Activated CD4-positive, CD25-positive, alpha-beta regulatory T cell treated with anti-CD3 and anti-CD28 coated beads, Interleukin-2, amount 50 U/mL, for 24 hours (primary cell): ENCODE measurements at regions not wholly inside any gene's neighbourhood (a gene's known extent, or its start where the extent isn't known, plus 50 kb on each side); places are given as distances from the start of the nearest gene placed in this dataset.

Experiments used
- ATAC-seq, 2 donors: fragments of 150-1000 bp; cut with Tn5 transposase; one replicate each; pipeline ENCODE4 v1.10.0; 2021; ENCODE audit warnings: mild to moderate bottlenecking in 1 of 2, moderate library complexity in 1 of 2

- no peak for ATAC-seq
Observed at GRCh38 chr9:106283769-106284168, 579.2 kb upstream of the ZNF462 start.

GRCh38 chr9:106284296-106284695 is 578.7 kb upstream of the ZNF462 start:
- no peak for ATAC-seq

GRCh38 chr9:106286249-106286648 is 576.7 kb upstream of the ZNF462 start:
- no peak for ATAC-seq

- no peak for ATAC-seq
Observed at GRCh38 chr9:106287091-106287631, 575.8 kb upstream of the ZNF462 start.

- no peak for ATAC-seq
Observed at GRCh38 chr9:106287731-106288130, 575.2 kb upstream of the ZNF462 start.

- ATAC-seq, result no peak
Observed at GRCh38 chr9:106288689-106289088, 574.3 kb upstream of the ZNF462 start.

- ATAC-seq, result no peak
Observed at GRCh38 chr9:106291786-106292185, 571.2 kb upstream of the ZNF462 start.

- no peak for ATAC-seq
Observed at GRCh38 chr9:106296426-106296825, 566.5 kb upstream of the ZNF462 start.

- no peak for ATAC-seq
Observed at GRCh38 chr9:106298997-106299396, 564.0 kb upstream of the ZNF462 start.

GRCh38 chr9:106304401-106304920 is 558.5 kb upstream of the ZNF462 start:
- ATAC-seq, result no peak

GRCh38 chr9:106305428-106306133 is 557.4 kb upstream of the ZNF462 start:
- no peak for ATAC-seq

GRCh38 chr9:106307670-106308069 is 555.3 kb upstream of the ZNF462 start:
- ATAC-seq, result no peak

GRCh38 chr9:106309925-106310324 is 553.0 kb upstream of the ZNF462 start:
- no peak for ATAC-seq

- no peak for ATAC-seq
Observed at GRCh38 chr9:106310782-106311181, 552.2 kb upstream of the ZNF462 start.

GRCh38 chr9:106312906-106313305 is 550.1 kb upstream of the ZNF462 start:
- ATAC-seq, result no peak

- no peak for ATAC-seq
Observed at GRCh38 chr9:106314476-106314875, 548.5 kb upstream of the ZNF462 start.

- ATAC-seq, result no peak
Observed at GRCh38 chr9:106321394-106322180, 541.4 kb upstream of the ZNF462 start.

- ATAC-seq, result no peak
Observed at GRCh38 chr9:106322706-106323245, 540.2 kb upstream of the ZNF462 start.

GRCh38 chr9:106324053-106324585 is 538.8 kb upstream of the ZNF462 start:
- ATAC-seq, result no peak

- no peak for ATAC-seq
Observed at GRCh38 chr9:106324591-106325280, 538.2 kb upstream of the ZNF462 start.

- ATAC-seq, result no peak
Observed at GRCh38 chr9:106326493-106326892, 536.5 kb upstream of the ZNF462 start.

GRCh38 chr9:106333481-106333880 is 529.5 kb upstream of the ZNF462 start:
- ATAC-seq, result no peak

- ATAC-seq, result no peak
Observed at GRCh38 chr9:106334081-106334480, 528.9 kb upstream of the ZNF462 start.
